ENCODE measurements at regions not wholly inside any gene's neighbourhood (a gene's known extent, or its start where the extent isn't known, plus 50 kb on each side); places are given as distances from the start of the nearest gene placed in this dataset.
"Not testable (repeated sequence)": the region's sequence is repeated elsewhere in the genome, so short reads cannot be mapped to it uniquely, and the experiment has no call there.

GRCh38 chr14:71800878-71801277 is 131.4 kb upstream of the RGS6 start:
- Histone ChIP-seq H3K27ac (ENCODE audit: low read depth, low read length, poor library complexity, severe bottlenecking) (peak overlapping the region; percentile 45), H3K79me2 (ENCODE audit: insufficient read depth, low read depth, low read length) (no peaks in the 10 kb centered on the region), H2AFZ (ENCODE audit: low read length) (peak overlapping the region; percentile 68; the same call in 1 of the 2 replicates), H3K4me1 (ENCODE audit: insufficient read depth, low read length, poor library complexity, severe bottlenecking) (peaks cover 54% of the 10 kb centered on the region), H3K36me3 (ENCODE audit: insufficient read depth, low read length) (no peaks in the 10 kb centered on the region), H3K9me2 (ENCODE audit: insufficient read depth, low read length) (no peaks in the 10 kb centered on the region), H4K20me1 (ENCODE audit: insufficient read depth, low read length) (no peaks in the 10 kb centered on the region), H3K4me3 (ENCODE audit: low read depth, low read length, poor library complexity, severe bottlenecking) (no peak overlapping the region), H3K4me2 (ENCODE audit: low read length) (peak overlapping the region; percentile 37), H3K9me3 (ENCODE audit: low read length) (no peaks in the 10 kb centered on the region)
- TF ChIP-seq EZH2phosphoT487 (IDR thresholded peaks at IDR 0.05; ENCODE audit: borderline replicate concordance, low read depth, low read length), result no peak
- TF ChIP-seq, protein P1, sequence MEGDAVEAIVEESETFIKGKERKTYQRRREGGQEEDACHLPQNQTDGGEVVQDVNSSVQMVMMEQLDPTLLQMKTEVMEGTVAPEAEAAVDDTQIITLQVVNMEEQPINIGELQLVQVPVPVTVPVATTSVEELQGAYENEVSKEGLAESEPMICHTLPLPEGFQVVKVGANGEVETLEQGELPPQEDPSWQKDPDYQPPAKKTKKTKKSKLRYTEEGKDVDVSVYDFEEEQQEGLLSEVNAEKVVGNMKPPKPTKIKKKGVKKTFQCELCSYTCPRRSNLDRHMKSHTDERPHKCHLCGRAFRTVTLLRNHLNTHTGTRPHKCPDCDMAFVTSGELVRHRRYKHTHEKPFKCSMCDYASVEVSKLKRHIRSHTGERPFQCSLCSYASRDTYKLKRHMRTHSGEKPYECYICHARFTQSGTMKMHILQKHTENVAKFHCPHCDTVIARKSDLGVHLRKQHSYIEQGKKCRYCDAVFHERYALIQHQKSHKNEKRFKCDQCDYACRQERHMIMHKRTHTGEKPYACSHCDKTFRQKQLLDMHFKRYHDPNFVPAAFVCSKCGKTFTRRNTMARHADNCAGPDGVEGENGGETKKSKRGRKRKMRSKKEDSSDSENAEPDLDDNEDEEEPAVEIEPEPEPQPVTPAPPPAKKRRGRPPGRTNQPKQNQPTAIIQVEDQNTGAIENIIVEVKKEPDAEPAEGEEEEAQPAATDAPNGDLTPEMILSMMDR (conservative IDR thresholded peaks at IDR 0.05; ENCODE audit: low read length), result no peak
- peak; percentile 70 for DNase-seq (ENCODE audit: low spot score)
- BruUV-seq (replicated peaks), result no TSS peak
- ChIA-PET CTCF (ENCODE audit: unreplicated experiment) (no interaction called here), POLR2A (no interaction called here)
- intact Hi-C loops (cut with micrococcal nuclease; ENCODE audit: unreplicated experiment), result no loop called here

GRCh38 chr14:71803539-71804260 is 128.5 kb upstream of the RGS6 start:
- intact Hi-C loops (cut with micrococcal nuclease; ENCODE audit: unreplicated experiment), result no loop called here
- peak overlapping the region; percentile 27 for H3K4me2 ChIP-seq (ENCODE audit: low read length)
- no peak overlapping the region for H3K27ac ChIP-seq (ENCODE audit: low read depth, low read length, poor library complexity, severe bottlenecking)
- no peaks in the 10 kb centered on the region for H3K36me3 ChIP-seq (ENCODE audit: insufficient read depth, low read length)
- ChIA-PET CTCF (ENCODE audit: unreplicated experiment) (no interaction called here), POLR2A (no interaction called here)
- H3K4me1 ChIP-seq (ENCODE audit: insufficient read depth, low read length, poor library complexity, severe bottlenecking), result peaks cover 53% of the 10 kb centered on the region
- no peaks in the 10 kb centered on the region for H3K9me3 ChIP-seq (ENCODE audit: low read length)
- H3K9me2 ChIP-seq (ENCODE audit: insufficient read depth, low read length), result no peaks in the 10 kb centered on the region
- BruUV-seq (replicated peaks), result no TSS peak
- TF ChIP-seq, protein P1 (conservative IDR thresholded peaks at IDR 0.05; ENCODE audit: low read length), result no peak
- TF ChIP-seq EZH2phosphoT487 (IDR thresholded peaks at IDR 0.05; ENCODE audit: borderline replicate concordance, low read depth, low read length), result no peak
- peak overlapping the region; percentile 54 for H2AFZ ChIP-seq (ENCODE audit: low read length)
- no peak overlapping the region for H3K4me3 ChIP-seq (ENCODE audit: low read depth, low read length, poor library complexity, severe bottlenecking)
- H4K20me1 ChIP-seq (ENCODE audit: insufficient read depth, low read length), result no peaks in the 10 kb centered on the region
- H3K79me2 ChIP-seq (ENCODE audit: insufficient read depth, low read depth, low read length), result no peaks in the 10 kb centered on the region
- peak; percentile 34 for DNase-seq (ENCODE audit: low spot score)

GRCh38 chr14:71804992-71805391 is 127.2 kb upstream of the RGS6 start:
- intact Hi-C loops (cut with micrococcal nuclease; ENCODE audit: unreplicated experiment), result no loop called here
- Histone ChIP-seq H3K36me3 (ENCODE audit: insufficient read depth, low read length) (no peaks in the 10 kb centered on the region), H4K20me1 (ENCODE audit: insufficient read depth, low read length) (no peaks in the 10 kb centered on the region), H3K9me3 (ENCODE audit: low read length) (no peaks in the 10 kb centered on the region), H2AFZ (ENCODE audit: low read length) (no peak overlapping the region), H3K79me2 (ENCODE audit: insufficient read depth, low read depth, low read length) (no peaks in the 10 kb centered on the region), H3K4me1 (ENCODE audit: insufficient read depth, low read length, poor library complexity, severe bottlenecking) (peaks cover 40% of the 10 kb centered on the region), H3K27ac (ENCODE audit: low read depth, low read length, poor library complexity, severe bottlenecking) (no peak overlapping the region), H3K4me3 (ENCODE audit: low read depth, low read length, poor library complexity, severe bottlenecking) (no peak overlapping the region), H3K4me2 (ENCODE audit: low read length) (no peak overlapping the region), H3K9me2 (ENCODE audit: insufficient read depth, low read length) (no peaks in the 10 kb centered on the region)
- ChIA-PET CTCF (ENCODE audit: unreplicated experiment) (no interaction called here), POLR2A (interaction anchor here (1.1 kb wide), 1 partner anchor 9 kb away, joined by 3 read pairs; no protein-coding TSS in a partner anchor)
- DNase-seq (ENCODE audit: low spot score), result no peak
- TF ChIP-seq, protein P1 (conservative IDR thresholded peaks at IDR 0.05; ENCODE audit: low read length), result no peak
- TF ChIP-seq EZH2phosphoT487 (IDR thresholded peaks at IDR 0.05; ENCODE audit: borderline replicate concordance, low read depth, low read length), result no peak
- BruUV-seq (replicated peaks), result no TSS peak

DNA sequence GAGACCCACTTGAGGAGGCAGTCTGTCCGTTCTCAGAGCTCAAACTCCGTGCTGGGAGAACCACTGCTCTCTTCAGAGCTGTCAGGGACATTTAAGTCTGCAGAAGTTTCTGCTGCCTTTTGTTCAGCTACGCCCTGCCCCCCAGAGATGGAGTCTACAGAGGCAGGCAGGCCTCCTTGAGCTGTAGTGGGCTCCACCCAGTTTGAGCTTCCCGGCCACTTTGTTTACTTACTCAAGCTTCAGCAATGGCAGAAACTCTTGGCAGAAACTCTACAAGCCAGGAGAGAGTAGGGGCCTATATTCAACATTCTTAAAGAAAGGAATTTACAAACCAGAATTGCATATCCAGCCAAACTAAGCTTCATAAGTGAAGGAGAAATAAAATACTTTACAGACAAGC is 125.2 kb upstream of the RGS6 start:
- CTCF ChIA-PET (ENCODE audit: unreplicated experiment), result not testable (repeated sequence)

More for the DNA sequence above, 125.2 kb upstream of the RGS6 start:
- H3K9me2 ChIP-seq (ENCODE audit: insufficient read depth, low read length); BruUV-seq (replicated peaks); H3K79me2 ChIP-seq (ENCODE audit: insufficient read depth, low read depth, low read length); H3K9me3 ChIP-seq (ENCODE audit: low read length); POLR2A ChIA-PET; H3K4me2 ChIP-seq (ENCODE audit: low read length); DNase-seq (ENCODE audit: low spot score); H4K20me1 ChIP-seq (ENCODE audit: insufficient read depth, low read length); H3K36me3 ChIP-seq (ENCODE audit: insufficient read depth, low read length); H3K27ac ChIP-seq (ENCODE audit: low read depth, low read length, poor library complexity, severe bottlenecking); H3K4me3 ChIP-seq (ENCODE audit: low read depth, low read length, poor library complexity, severe bottlenecking); H2AFZ ChIP-seq (ENCODE audit: low read length); intact Hi-C loops (cut with micrococcal nuclease; ENCODE audit: unreplicated experiment): not testable (repeated sequence)
- peaks cover 22% of the 10 kb centered on the region for H3K4me1 ChIP-seq (ENCODE audit: insufficient read depth, low read length, poor library complexity, severe bottlenecking)
